SH-SY5Y (cell line): ENCODE measurements at regions not wholly inside any gene's neighbourhood (a gene's known extent, or its start where the extent isn't known, plus 50 kb on each side); places are given as distances from the start of the nearest gene placed in this dataset.

ENCODE experiments used
- GATA2 ChIP-seq: IDR thresholded peaks from 2 replicates; pipeline ENCODE4 v1.6.1; 2011; ENCODE audit warnings: mild to moderate bottlenecking, low read depth, low read length
- GATA3 ChIP-seq: IDR thresholded peaks from 2 replicates; pipeline ENCODE4 v1.6.1; 2011; ENCODE audit warnings: low read depth, mild to moderate bottlenecking, low read length, moderate library complexity

DNA sequence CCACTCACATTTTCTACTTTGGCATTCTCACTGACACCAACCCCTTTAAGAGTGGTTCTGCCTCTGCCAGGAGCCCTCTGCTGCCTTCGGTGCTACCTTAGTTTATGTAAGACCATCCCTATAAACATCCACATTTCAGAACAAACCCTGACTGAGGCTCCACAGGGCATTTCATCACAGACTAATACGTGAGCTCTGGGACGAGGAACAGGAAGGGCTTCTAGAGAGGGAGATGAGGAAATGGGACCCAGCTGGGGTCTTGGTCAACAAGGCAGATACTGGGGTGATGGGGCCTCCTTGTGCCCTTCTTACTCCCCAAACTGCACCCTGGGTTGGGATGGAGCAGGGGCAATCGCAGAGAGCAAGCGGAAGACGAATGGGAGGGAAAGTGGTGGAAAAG is 86.5 kb upstream of the FYN start:
- TF ChIP-seq GATA2: no peak
- no peak for TF ChIP-seq GATA3
